NB4 (cell line): ENCODE measurements at regions not wholly inside any gene's neighbourhood (a gene's known extent, or its start where the extent isn't known, plus 50 kb on each side); places are given as distances from the start of the nearest gene placed in this dataset.

Experiments used
- DNase-seq: peaks from one replicate; pipeline ENCODE4 v3.0.0; 2010; ENCODE audit warnings: low read depth
- H3K4me3 ChIP-seq: one replicate; pipeline ENCODE4 v1.5.1; 2011; ENCODE audit warnings: mild to moderate bottlenecking, low read depth, low read length, moderate library complexity
- CTCF ChIP-seq: IDR thresholded peaks from one replicate; pipeline ENCODE4 v1.5.1; 2012; ENCODE audit warnings: low read depth, low read length
- MYC ChIP-seq: IDR thresholded peaks from 2 replicates; pipeline ENCODE4 v1.6.1; 2011; ENCODE audit warnings: low read depth, low read length
- POLR2A ChIP-seq: IDR thresholded peaks from 2 replicates; pipeline ENCODE4 v1.6.1; 2011; ENCODE audit warnings: mild to moderate bottlenecking; ENCODE audit not compliant: insufficient read length; ENCODE audit errors: extremely low read depth
- TF ChIP-seq, protein P1 (sequence below): IDR thresholded peaks from 2 replicates; pipeline ENCODE4 v1.6.1; 2011; ENCODE audit warnings: low read depth, low read length

DNA sequence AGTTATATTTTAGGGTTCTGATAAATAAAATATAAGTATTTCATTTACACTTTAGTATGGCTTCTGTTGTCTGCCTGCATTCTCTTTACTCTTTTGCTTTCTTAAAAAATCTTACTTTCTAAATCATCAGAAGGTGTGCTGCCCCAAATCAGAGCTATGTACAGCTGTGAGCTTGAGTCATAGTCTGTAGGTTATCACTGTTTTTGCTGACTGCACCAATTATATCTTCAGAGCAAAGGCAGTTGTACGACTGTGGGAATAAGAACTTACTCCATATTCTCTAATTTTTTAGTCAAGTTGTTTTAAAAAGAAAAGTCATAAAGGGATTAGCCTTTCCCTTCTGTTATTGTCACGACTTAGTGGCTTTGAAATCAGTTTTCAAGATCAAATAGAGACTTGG, 1649.0 kb downstream of the HACE1 start:
- TF ChIP-seq CTCF (no peak), POLR2A (no peak), MYC (no peak)
- TF ChIP-seq, protein P1, sequence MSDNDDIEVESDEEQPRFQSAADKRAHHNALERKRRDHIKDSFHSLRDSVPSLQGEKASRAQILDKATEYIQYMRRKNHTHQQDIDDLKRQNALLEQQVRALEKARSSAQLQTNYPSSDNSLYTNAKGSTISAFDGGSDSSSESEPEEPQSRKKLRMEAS = no peak
- no peak overlapping the region for H3K4me3 ChIP-seq
- DNase-seq = no peak

GRCh38 chr6:103198386-103198785, 1661.3 kb downstream of the HACE1 start:
- no peak overlapping the region for H3K4me3 ChIP-seq
- DNase-seq = no peak
- TF ChIP-seq CTCF = no peak

DNA sequence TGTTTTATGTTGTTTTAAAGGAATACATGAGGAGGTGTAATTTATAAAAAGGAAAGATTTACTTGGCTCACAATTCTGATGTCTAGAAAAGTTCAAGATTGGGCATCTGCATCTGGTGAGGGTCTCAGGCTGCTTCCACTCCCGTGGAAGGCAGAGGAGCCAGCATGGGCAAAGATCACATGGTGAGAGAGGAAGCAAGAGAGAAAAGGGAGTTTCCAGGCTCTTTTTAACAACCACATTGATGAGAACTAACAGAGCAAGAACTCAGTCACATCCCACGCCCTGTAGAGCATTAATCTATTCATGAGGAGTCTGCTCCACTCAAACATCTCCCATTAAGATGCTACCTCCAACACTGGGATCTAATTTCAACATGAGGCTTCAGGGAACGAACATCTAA, 1666.3 kb downstream of the HACE1 start:
- TF ChIP-seq CTCF (no peak), POLR2A (no peak), MYC (no peak)
- TF ChIP-seq, protein P1 = no peak
- no peak overlapping the region for H3K4me3 ChIP-seq
- no peak for DNase-seq

GRCh38 chr6:103191391-103192093, 1668.2 kb downstream of the HACE1 start:
- no peak overlapping the region for H3K4me3 ChIP-seq
- DNase-seq = no peak
- TF ChIP-seq CTCF (no peak), POLR2A (no peak), MYC (no peak)
- TF ChIP-seq, protein P1 = no peak

GRCh38 chr6:103184776-103185175, 1674.9 kb downstream of the HACE1 start:
- no peak overlapping the region for H3K4me3 ChIP-seq
- TF ChIP-seq, protein P1 = no peak
- TF ChIP-seq MYC (no peak), CTCF (no peak)
- no peak for DNase-seq
